ENCODE measurements at regions not wholly inside any gene's neighbourhood (a gene's known extent, or its start where the extent isn't known, plus 50 kb on each side); places are given as distances from the start of the nearest gene placed in this dataset.

- TF ChIP-seq SUZ12 (IDR thresholded peaks at IDR 0.05; ENCODE audit: extremely low read depth, insufficient read depth, insufficient read length), result no peak
- no peak for TF ChIP-seq ZNF274 (IDR thresholded peaks at IDR 0.05; ENCODE audit: low read depth, low read length)
- TF ChIP-seq YY1 (IDR thresholded peaks at IDR 0.05; ENCODE audit: insufficient read depth, insufficient read length), result no peak
- Histone ChIP-seq H3K4me3 (ENCODE audit: insufficient read length, low read depth) (no peak overlapping the region), H3K9ac (ENCODE audit: insufficient read length, low read depth) (no peak overlapping the region), H3K4me1 (ENCODE audit: insufficient read depth, insufficient read length) (no peaks in the 10 kb centered on the region), H3K9me3 (ENCODE audit: insufficient read depth, low read length) (no peaks in the 10 kb centered on the region), H3K36me3 (ENCODE audit: insufficient read depth, insufficient read length, low read length) (no peaks in the 10 kb centered on the region), H3K27me3 (ENCODE audit: insufficient read depth, insufficient read length) (no peaks in the 10 kb centered on the region)
- no peak for DNase-seq (ENCODE audit: low read depth, low spot score)
Measured at GRCh38 chr20:24819331-24819965, 129.6 kb upstream of the CST7 start.

- DNase-seq (ENCODE audit: low read depth, low spot score), result no peak
- Histone ChIP-seq H3K9me3 (ENCODE audit: insufficient read depth, low read length) (no peaks in the 10 kb centered on the region), H3K9ac (ENCODE audit: insufficient read length, low read depth) (no peak overlapping the region), H3K36me3 (ENCODE audit: insufficient read depth, insufficient read length, low read length) (no peaks in the 10 kb centered on the region), H3K27me3 (ENCODE audit: insufficient read depth, insufficient read length) (no peaks in the 10 kb centered on the region), H3K4me1 (ENCODE audit: insufficient read depth, insufficient read length) (no peaks in the 10 kb centered on the region), H3K4me3 (ENCODE audit: insufficient read length, low read depth) (no peak overlapping the region)
- TF ChIP-seq ZNF274 (IDR thresholded peaks at IDR 0.05; ENCODE audit: low read depth, low read length) (no peak), YY1 (IDR thresholded peaks at IDR 0.05; ENCODE audit: insufficient read depth, insufficient read length) (no peak), SUZ12 (IDR thresholded peaks at IDR 0.05; ENCODE audit: extremely low read depth, insufficient read depth, insufficient read length) (no peak)
Measured at GRCh38 chr20:24820345-24820744, 128.7 kb upstream of the CST7 start.

- Histone ChIP-seq H3K4me3 (ENCODE audit: insufficient read length, low read depth) (no peak overlapping the region), H3K9me3 (ENCODE audit: insufficient read depth, low read length) (no peaks in the 10 kb centered on the region), H3K9ac (ENCODE audit: insufficient read length, low read depth) (no peak overlapping the region), H3K36me3 (ENCODE audit: insufficient read depth, insufficient read length, low read length) (no peaks in the 10 kb centered on the region), H3K4me1 (ENCODE audit: insufficient read depth, insufficient read length) (no peaks in the 10 kb centered on the region), H3K27me3 (ENCODE audit: insufficient read depth, insufficient read length) (no peaks in the 10 kb centered on the region)
- no peak for DNase-seq (ENCODE audit: low read depth, low spot score)
- TF ChIP-seq SUZ12 (IDR thresholded peaks at IDR 0.05; ENCODE audit: extremely low read depth, insufficient read depth, insufficient read length), result no peak
- TF ChIP-seq ZNF274 (IDR thresholded peaks at IDR 0.05; ENCODE audit: low read depth, low read length), result no peak
- no peak for TF ChIP-seq YY1 (IDR thresholded peaks at IDR 0.05; ENCODE audit: insufficient read depth, insufficient read length)
Measured at GRCh38 chr20:24821391-24821790, 127.7 kb upstream of the CST7 start.

GRCh38 chr20:24823176-24823784 lies 125.8 kb upstream of the CST7 start:
- H3K9me3 ChIP-seq (ENCODE audit: insufficient read depth, low read length), result no peaks in the 10 kb centered on the region
- H3K4me3 ChIP-seq (ENCODE audit: insufficient read length, low read depth), result no peak overlapping the region
- DNase-seq (ENCODE audit: low read depth, low spot score), result no peak
- TF ChIP-seq SUZ12 (IDR thresholded peaks at IDR 0.05; ENCODE audit: extremely low read depth, insufficient read depth, insufficient read length) (no peak), ZNF274 (IDR thresholded peaks at IDR 0.05; ENCODE audit: low read depth, low read length) (no peak), YY1 (IDR thresholded peaks at IDR 0.05; ENCODE audit: insufficient read depth, insufficient read length) (no peak)
- H3K9ac ChIP-seq (ENCODE audit: insufficient read length, low read depth), result no peak overlapping the region
- no peaks in the 10 kb centered on the region for H3K36me3 ChIP-seq (ENCODE audit: insufficient read depth, insufficient read length, low read length)
- H3K4me1 ChIP-seq (ENCODE audit: insufficient read depth, insufficient read length), result no peaks in the 10 kb centered on the region
- no peaks in the 10 kb centered on the region for H3K27me3 ChIP-seq (ENCODE audit: insufficient read depth, insufficient read length)

GRCh38 chr20:24823989-24824693 lies 124.9 kb upstream of the CST7 start:
- no peak for TF ChIP-seq SUZ12 (IDR thresholded peaks at IDR 0.05; ENCODE audit: extremely low read depth, insufficient read depth, insufficient read length)
- no peak for TF ChIP-seq ZNF274 (IDR thresholded peaks at IDR 0.05; ENCODE audit: low read depth, low read length)
- TF ChIP-seq YY1 (IDR thresholded peaks at IDR 0.05; ENCODE audit: insufficient read depth, insufficient read length), result no peak
- H3K27me3 ChIP-seq (ENCODE audit: insufficient read depth, insufficient read length), result no peaks in the 10 kb centered on the region

GRCh38 chr20:24825591-24825990 lies 123.5 kb upstream of the CST7 start:
- no peak overlapping the region for H3K4me3 ChIP-seq (ENCODE audit: insufficient read length, low read depth)
- DNase-seq (ENCODE audit: low read depth, low spot score), result no peak
- TF ChIP-seq YY1 (IDR thresholded peaks at IDR 0.05; ENCODE audit: insufficient read depth, insufficient read length) (no peak), ZNF274 (IDR thresholded peaks at IDR 0.05; ENCODE audit: low read depth, low read length) (no peak), SUZ12 (IDR thresholded peaks at IDR 0.05; ENCODE audit: extremely low read depth, insufficient read depth, insufficient read length) (no peak)
- H3K4me1 ChIP-seq (ENCODE audit: insufficient read depth, insufficient read length), result no peaks in the 10 kb centered on the region
- no peaks in the 10 kb centered on the region for H3K36me3 ChIP-seq (ENCODE audit: insufficient read depth, insufficient read length, low read length)
- H3K27me3 ChIP-seq (ENCODE audit: insufficient read depth, insufficient read length), result no peaks in the 10 kb centered on the region
- H3K9me3 ChIP-seq (ENCODE audit: insufficient read depth, low read length), result no peaks in the 10 kb centered on the region
- no peak overlapping the region for H3K9ac ChIP-seq (ENCODE audit: insufficient read length, low read depth)

More at GRCh38 chr20:24823989-24824693, 124.9 kb upstream of the CST7 start:
- Histone ChIP-seq H3K4me3 (ENCODE audit: insufficient read length, low read depth) (no peak overlapping the region), H3K36me3 (ENCODE audit: insufficient read depth, insufficient read length, low read length) (no peaks in the 10 kb centered on the region), H3K9ac (ENCODE audit: insufficient read length, low read depth) (no peak overlapping the region), H3K9me3 (ENCODE audit: insufficient read depth, low read length) (no peaks in the 10 kb centered on the region), H3K4me1 (ENCODE audit: insufficient read depth, insufficient read length) (no peaks in the 10 kb centered on the region)
- DNase-seq (ENCODE audit: low read depth, low spot score), result no peak

Measured in NT2/D1 (cell line).